GM18870 (cell line): ENCODE measurements at regions not wholly inside any gene's neighbourhood (a gene's known extent, or its start where the extent isn't known, plus 50 kb on each side); places are given as distances from the start of the nearest gene placed in this dataset.

Experiments used
- ATAC-seq: cut with Tn5 transposase; IDR thresholded peaks from one replicate; pipeline ENCODE4 v1.9.1; 2021; ENCODE audit warnings: moderate library complexity; ENCODE audit not compliant: unreplicated experiment

GRCh38 chr16:64196444-64196843 lies 925.4 kb downstream of the CDH11 start:
- no peak for ATAC-seq

DNA sequence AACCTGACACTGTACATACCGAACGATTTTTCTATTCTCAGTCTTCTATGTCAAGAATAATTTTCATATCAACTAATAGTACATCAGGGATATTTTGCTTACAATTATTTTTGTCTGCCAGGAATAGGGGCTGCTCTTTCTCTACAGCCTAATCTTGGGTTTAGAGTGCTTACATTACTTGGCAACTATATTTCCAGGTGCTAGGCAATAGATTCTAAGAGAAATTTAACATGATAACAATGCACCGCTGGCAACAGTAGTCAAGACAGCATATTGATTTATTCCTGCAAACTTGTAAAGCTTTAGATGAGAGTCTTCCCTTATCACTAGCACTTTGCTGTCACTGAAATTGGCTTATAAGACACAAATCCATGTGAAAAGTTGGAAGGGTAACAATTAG lies 935.9 kb downstream of the CDH11 start:
- no peak for ATAC-seq

- no peak for ATAC-seq
Observed at GRCh38 chr16:64184156-64184555, 937.7 kb downstream of the CDH11 start.

GRCh38 chr16:64182985-64183384 lies 938.9 kb downstream of the CDH11 start:
- ATAC-seq = no peak

GRCh38 chr16:64181271-64181925 lies 940.5 kb downstream of the CDH11 start:
- ATAC-seq = no peak

- ATAC-seq = no peak
Observed at GRCh38 chr16:64180136-64180900, 941.5 kb downstream of the CDH11 start.

- ATAC-seq = no peak
Observed at GRCh38 chr16:64174327-64174726, 947.5 kb downstream of the CDH11 start.

DNA sequence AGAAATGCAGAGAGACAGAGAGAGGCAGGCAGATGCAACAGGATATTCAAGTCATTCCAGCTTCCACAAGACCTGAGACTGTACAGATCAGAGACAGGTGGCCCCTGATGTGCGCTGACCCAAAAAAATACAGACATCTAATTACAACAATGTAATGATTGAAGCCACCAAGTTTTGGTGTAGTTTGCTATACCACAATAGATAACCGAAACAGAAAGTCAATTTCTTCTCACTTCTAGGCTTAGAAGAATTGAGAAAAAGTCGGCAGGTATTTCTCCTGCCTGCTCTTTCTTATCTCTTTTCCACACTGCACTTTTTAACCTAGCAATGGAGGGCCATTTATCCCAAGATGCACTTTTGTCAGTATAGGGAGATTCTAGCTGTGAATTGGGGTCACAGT lies 949.2 kb downstream of the CDH11 start:
- ATAC-seq = no peak

GRCh38 chr16:64172226-64172625 lies 949.6 kb downstream of the CDH11 start:
- ATAC-seq = no peak

GRCh38 chr16:64171632-64172031 lies 950.2 kb downstream of the CDH11 start:
- ATAC-seq = no peak

- no peak for ATAC-seq
Observed at GRCh38 chr16:64168371-64168770, 953.5 kb downstream of the CDH11 start.

- no peak for ATAC-seq
Observed at GRCh38 chr16:64167936-64168335, 953.9 kb downstream of the CDH11 start.

GRCh38 chr16:64165368-64165767 lies 956.5 kb downstream of the CDH11 start:
- no peak for ATAC-seq

DNA sequence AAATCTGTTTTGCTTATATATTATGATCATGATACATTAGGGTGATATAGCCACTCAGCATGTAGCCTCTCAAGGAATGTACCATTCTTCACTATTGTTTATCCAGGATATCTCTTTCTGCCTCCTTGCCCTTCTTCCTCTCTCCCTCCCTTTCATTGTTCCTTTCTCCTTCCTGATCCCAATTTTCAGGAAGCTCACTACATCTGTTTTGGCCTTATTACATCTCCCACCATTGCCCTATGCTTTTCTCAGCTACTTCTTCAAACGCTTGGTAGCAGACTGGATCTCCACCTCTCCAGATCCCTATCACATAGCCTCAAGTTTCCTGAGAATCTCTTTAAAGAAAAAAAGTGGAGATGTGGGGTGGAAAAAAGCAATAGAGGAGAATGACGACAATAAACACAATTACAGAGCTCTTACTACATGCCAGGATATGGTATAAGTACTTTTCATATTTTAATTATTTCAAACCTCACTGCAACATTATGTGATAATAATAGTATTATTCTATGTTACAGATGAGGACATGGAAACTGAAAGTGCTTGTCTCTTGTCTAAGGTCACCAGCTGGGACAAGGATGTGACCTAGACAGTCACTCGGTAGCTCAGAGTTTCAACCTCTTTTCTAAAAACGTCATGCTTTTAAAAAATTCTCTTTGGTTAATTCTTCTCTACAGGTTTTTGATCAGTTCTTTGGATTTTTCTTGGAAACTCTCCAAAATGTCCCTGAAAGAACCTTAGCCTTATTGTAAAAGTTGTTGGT lies 959.1 kb downstream of the CDH11 start:
- no peak for ATAC-seq

- ATAC-seq = no peak
Observed at GRCh38 chr16:64159976-64160375, 961.9 kb downstream of the CDH11 start.

- no peak for ATAC-seq
Observed at GRCh38 chr16:64158941-64159588, 962.8 kb downstream of the CDH11 start.

DNA sequence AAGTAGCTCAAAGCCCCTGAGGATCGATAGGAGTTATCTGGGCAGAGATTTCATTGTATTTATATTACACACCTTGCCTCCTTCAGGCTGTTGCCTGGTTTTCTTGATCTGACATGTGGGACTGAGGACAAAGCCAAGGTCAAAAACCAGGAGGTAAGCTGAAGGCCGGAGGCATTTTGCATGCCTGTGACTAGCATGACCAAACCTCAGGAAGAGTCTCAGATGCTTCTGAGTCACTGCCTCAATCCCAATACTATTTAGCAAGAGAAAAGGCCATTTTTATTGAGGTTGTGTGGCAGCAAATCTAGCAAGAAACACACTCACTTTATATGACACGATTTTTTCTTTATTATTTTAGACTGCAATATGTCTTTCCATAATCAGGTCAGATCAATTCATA lies 968.1 kb downstream of the CDH11 start:
- ATAC-seq = no peak

- ATAC-seq = no peak
Observed at GRCh38 chr16:64151990-64152767, 969.7 kb downstream of the CDH11 start.

DNA sequence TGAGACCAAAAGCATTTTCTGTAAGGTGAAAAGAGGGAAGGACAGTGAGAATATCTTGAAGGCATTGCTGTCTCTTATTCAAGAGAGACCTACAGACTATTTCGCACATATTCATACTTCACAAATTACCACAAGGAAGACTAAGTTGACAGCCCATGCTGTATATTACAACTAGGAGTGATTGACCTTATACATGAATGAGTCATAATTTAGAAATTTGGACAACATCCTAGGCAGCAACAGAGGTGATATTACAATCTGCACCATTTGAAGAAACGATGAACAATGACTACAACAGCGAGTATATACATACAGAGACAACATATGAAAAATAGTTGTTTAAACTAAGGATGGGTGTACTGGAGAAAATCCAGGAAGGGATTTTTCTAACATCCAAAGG lies 971.7 kb downstream of the CDH11 start:
- no peak for ATAC-seq

DNA sequence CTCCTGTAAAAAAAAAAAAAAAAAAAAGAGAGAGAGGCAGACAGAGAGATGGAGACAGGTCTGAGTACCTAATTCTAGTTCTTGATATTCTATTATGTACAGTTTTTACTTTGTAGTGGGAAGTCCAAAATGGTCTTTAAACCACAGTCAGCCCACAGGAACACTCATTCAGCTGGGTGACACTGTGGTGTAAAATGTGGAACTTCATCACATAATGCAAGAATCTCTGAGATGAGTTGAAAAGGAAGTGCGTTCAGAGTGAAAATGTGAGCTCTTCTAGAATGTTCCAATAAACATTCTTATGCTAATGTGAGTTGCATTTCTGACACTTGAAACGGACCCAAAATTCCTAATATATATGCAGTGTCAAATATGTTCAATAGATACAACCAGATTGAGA lies 972.1 kb downstream of the CDH11 start:
- no peak for ATAC-seq

DNA sequence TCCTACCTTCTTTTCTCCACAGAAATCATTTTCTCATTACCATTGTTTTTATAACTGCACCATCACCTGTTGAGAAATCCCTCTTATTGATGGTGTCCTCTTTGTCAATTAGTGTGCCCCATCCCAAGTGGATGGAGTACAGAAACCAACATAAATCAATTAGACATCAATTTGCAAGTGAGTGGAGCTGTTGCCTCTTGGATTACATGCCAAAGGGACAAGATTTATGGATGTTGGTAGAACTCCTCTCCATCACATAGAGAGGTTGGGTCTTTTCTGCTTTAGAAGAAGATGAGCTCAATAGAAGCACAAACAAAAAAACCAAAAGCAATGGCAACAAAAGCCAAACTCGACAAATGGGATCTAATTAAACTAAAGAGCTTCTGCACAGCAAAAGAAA lies 973.5 kb downstream of the CDH11 start:
- no peak for ATAC-seq
